HepG2 (cell line): ENCODE measurements at regions not wholly inside any gene's neighbourhood (a gene's known extent, or its start where the extent isn't known, plus 50 kb on each side); places are given as distances from the start of the nearest gene placed in this dataset.
A peak's percentile ranks its signal among the peaks of the same experiment; 100 is the strongest.

Experiments
- BRF2 ChIP-seq: sonication (generic); formaldehyde crosslinking; IDR thresholded peaks from 2 replicates; pipeline ENCODE4 v1.8.1; 2022; ENCODE audit warnings: mild to moderate bottlenecking, missing genetic modification reagents
- ERF ChIP-seq: IDR thresholded peaks from 2 replicates; pipeline ENCODE4 v1.6.1; 2018; ENCODE audit warnings: missing biosample characterization, missing genetic modification reagents
- GLI4 ChIP-seq: sonication (generic); formaldehyde crosslinking; IDR thresholded peaks from 2 replicates; pipeline ENCODE4 v1.5.1; 2020; ENCODE audit warnings: missing genetic modification reagents, mild to moderate bottlenecking, moderate library complexity, borderline replicate concordance
- GPBP1L1 ChIP-seq: sonication (generic); formaldehyde crosslinking; IDR thresholded peaks from 2 replicates; pipeline ENCODE4 v1.5.0; 2020; ENCODE audit warnings: mild to moderate bottlenecking, missing genetic modification reagents
- HBP1 ChIP-seq: IDR thresholded peaks from 2 replicates; pipeline ENCODE4 v1.6.1; 2016; ENCODE audit warnings: low read depth, control low read depth
- HDAC6 ChIP-seq: fragments of 200-600 bp; sonication (generic); IDR thresholded peaks from 2 replicates; pipeline ENCODE4 v1.7.0; 2017; ENCODE audit warnings: mild to moderate bottlenecking, antibody characterized with exemption, low read length, low read depth
- HOXA7 ChIP-seq: sonication (generic); formaldehyde crosslinking; IDR thresholded peaks from 2 replicates; pipeline ENCODE4 v1.8.1; 2022; ENCODE audit warnings: mild to moderate bottlenecking, missing genetic modification reagents, moderate library complexity
- JARID2 ChIP-seq: sonication (generic); formaldehyde crosslinking; IDR thresholded peaks from 2 replicates; pipeline ENCODE4 v1.8.1; 2023; ENCODE audit warnings: missing genetic modification reagents, inconsistent platforms; ENCODE audit not compliant: insufficient replicate concordance
- KAT7 ChIP-seq: IDR thresholded peaks from 2 replicates; pipeline ENCODE4 v1.6.1; 2018; ENCODE audit warnings: borderline replicate concordance, missing compliant biosample characterization
- KDM5B ChIP-seq: sonication (generic); formaldehyde crosslinking; IDR thresholded peaks from 2 replicates; pipeline ENCODE4 v1.4.0; 2020; ENCODE audit warnings: missing genetic modification reagents, mild to moderate bottlenecking, borderline replicate concordance
- KLF6 ChIP-seq: IDR thresholded peaks from 2 replicates; pipeline ENCODE4 v1.8.0; 2016; ENCODE audit warnings: missing biosample characterization, missing genetic modification reagents
- KMT2B ChIP-seq: IDR thresholded peaks from 2 replicates; pipeline ENCODE4 v1.6.1; 2016; ENCODE audit warnings: missing genetic modification reagents, missing compliant biosample characterization
- NONO ChIP-seq, 2 experiments: fragments of 450-650 bp in 1 of 2; sonication (generic) in 1 of 2; formaldehyde crosslinking in 1 of 2; IDR thresholded peaks in 1 of 2; conservative IDR thresholded peaks in 1 of 2; 2 replicates each; pipeline versions ENCODE4 v1.6.1 to v1.8.0; 2017 to 2022; ENCODE audit warnings: mild to moderate bottlenecking in 1 of 2, missing genetic modification reagents in 1 of 2, moderate library complexity in 1 of 2
- SOX13 ChIP-seq, 3 experiments: fragments of 450-650 bp in 1 of 3; sonication (generic) in 1 of 3; formaldehyde crosslinking in 1 of 3; IDR thresholded peaks in 2 of 3; conservative IDR thresholded peaks in 1 of 3; 2 replicates each; pipeline versions ENCODE4 v1.5.0 to v1.6.1; 2016 to 2020; ENCODE audit warnings: antibody characterized with exemption in 1 of 3, mild to moderate bottlenecking in 1 of 3, missing compliant biosample characterization in 1 of 3, missing genetic modification reagents in 1 of 3, moderate library complexity in 1 of 3
- SP4 ChIP-seq: sonication (generic); formaldehyde crosslinking; IDR thresholded peaks from 2 replicates; pipeline ENCODE4 v1.8.1; 2023; ENCODE audit warnings: mild to moderate bottlenecking, missing genetic modification reagents
- TFAP4 ChIP-seq: sonication (generic); IDR thresholded peaks from 2 replicates; pipeline ENCODE4 v1.6.1; 2016; ENCODE audit warnings: low read depth, borderline replicate concordance
- ZNF180 ChIP-seq: sonication (generic); formaldehyde crosslinking; IDR thresholded peaks from 2 replicates; pipeline ENCODE4 v1.4.0; 2020; ENCODE audit warnings: low read depth, missing genetic modification reagents, borderline replicate concordance
- ZNF224 ChIP-seq: sonication (generic); formaldehyde crosslinking; IDR thresholded peaks from 2 replicates; pipeline ENCODE4 v1.5.0; 2020; ENCODE audit warnings: mild to moderate bottlenecking, missing genetic modification reagents
- ZNF281 ChIP-seq: sonication (generic); formaldehyde crosslinking; IDR thresholded peaks from 2 replicates; pipeline ENCODE4 v1.4.0; 2020; ENCODE audit warnings: missing genetic modification reagents, borderline replicate concordance
- ZNF333 ChIP-seq: sonication (generic); formaldehyde crosslinking; IDR thresholded peaks from 2 replicates; pipeline ENCODE4 v1.4.0; 2020; ENCODE audit warnings: mild to moderate bottlenecking, missing genetic modification reagents, borderline replicate concordance
- ZNF7 ChIP-seq: IDR thresholded peaks from 2 replicates; pipeline ENCODE4 v1.6.1; 2016; ENCODE audit warnings: missing biosample characterization, missing genetic modification reagents
- ZNF790 ChIP-seq: sonication (generic); formaldehyde crosslinking; IDR thresholded peaks from 2 replicates; pipeline ENCODE4 v1.8.0; 2022; ENCODE audit warnings: missing genetic modification reagents, mild to moderate bottlenecking, borderline replicate concordance

- TF ChIP-seq JARID2 (CRISPR knock-in tag) (peak; percentile 83), ERF (no peak), SP4 (CRISPR knock-in tag) (no peak), HOXA7 (CRISPR knock-in tag) (no peak), GPBP1L1 (no peak), NONO (IDR thresholded peaks at IDR 0.05) (no peak), NONO (CRISPR knock-in tag; conservative IDR thresholded peaks at IDR 0.05) (no peak), BRF2 (CRISPR knock-in tag) (no peak), KAT7 (CRISPR knock-in tag) (no peak), GLI4 (no peak), ZNF333 (no peak), ZNF180 (CRISPR knock-in tag) (no peak), SOX13 (IDR thresholded peaks at IDR 0.05) (no peak), SOX13 (CRISPR knock-in tag; conservative IDR thresholded peaks at IDR 0.05 in 1 of 2, IDR thresholded peaks at IDR 0.05 in 1 of 2) (no peak), ZNF224 (CRISPR knock-in tag) (no peak), KMT2B (CRISPR knock-in tag) (no peak), ZNF790 (CRISPR knock-in tag) (no peak), KDM5B (CRISPR knock-in tag) (no peak), ZNF7 (CRISPR knock-in tag) (no peak), TFAP4 (no peak), KLF6 (no peak), ZNF281 (no peak), HBP1 (0 out of 2 replicates have a peak, but pooled peaks have one; percentile 39), HDAC6 (no peak)
Observed at GRCh38 chr6:53728570-53729194, 63.1 kb upstream of the KLHL31 start (continued).
